IPS-18a (cell line): ENCODE measurements at regions not wholly inside any gene's neighbourhood (a gene's known extent, or its start where the extent isn't known, plus 50 kb on each side); places are given as distances from the start of the nearest gene placed in this dataset.

ENCODE experiments used
- H3K27ac ChIP-seq: one replicate; pipeline ENCODE4 v1.5.1; 2013; ENCODE audit warnings: low read length
- H3K27me3 ChIP-seq: one replicate; pipeline ENCODE4 v1.6.1; 2013; ENCODE audit warnings: mild to moderate bottlenecking, low read length; ENCODE audit not compliant: control insufficient read depth, insufficient read depth
- H3K36me3 ChIP-seq: one replicate; pipeline ENCODE4 v1.6.1; 2013; ENCODE audit warnings: low read depth, low read length; ENCODE audit not compliant: control insufficient read depth
- H3K4me1 ChIP-seq: one replicate; pipeline ENCODE4 v1.6.1; 2013; ENCODE audit warnings: low read depth, low read length; ENCODE audit not compliant: control insufficient read depth
- H3K4me3 ChIP-seq: one replicate; pipeline ENCODE4 v1.5.1; 2013; ENCODE audit warnings: low read length
- H3K9ac ChIP-seq: one replicate; pipeline ENCODE4 v1.6.1; 2013; ENCODE audit warnings: mild to moderate bottlenecking, low read length, moderate library complexity
- H3K9me3 ChIP-seq: one replicate; pipeline ENCODE4 v1.6.1; 2013; ENCODE audit warnings: low read depth, low read length; ENCODE audit not compliant: control insufficient read depth

GRCh38 chr5:174191850-174192655 is 146.5 kb downstream of the NSG2 start:
- H3K4me1 ChIP-seq = peaks cover 8% of the 10 kb centered on the region
- H3K4me3 ChIP-seq = no peak overlapping the region
- H3K27me3 ChIP-seq = no peaks in the 10 kb centered on the region
- H3K27ac ChIP-seq = no peak overlapping the region
- H3K9me3 ChIP-seq = no peaks in the 10 kb centered on the region
- H3K36me3 ChIP-seq = no peaks in the 10 kb centered on the region
- H3K9ac ChIP-seq = no peak overlapping the region

DNA sequence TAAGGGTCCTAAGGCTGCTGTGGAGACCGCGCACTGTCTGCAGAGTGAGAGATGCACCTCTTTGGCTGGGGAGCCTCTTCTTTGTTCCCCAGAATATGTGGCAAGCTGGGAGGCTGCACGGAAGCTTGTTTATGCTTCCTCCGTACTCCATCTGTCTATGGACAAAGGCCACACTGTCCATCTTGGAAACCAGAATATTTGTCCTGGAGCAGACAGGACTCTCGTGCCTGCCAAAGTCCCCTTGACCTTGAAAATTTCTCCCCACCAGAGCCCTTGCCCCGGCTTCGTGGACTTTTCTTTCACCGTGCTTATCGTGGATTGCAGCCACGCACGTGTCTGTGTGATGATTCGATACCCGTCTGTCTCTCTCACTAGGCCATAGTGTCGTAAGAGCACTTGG is 147.4 kb downstream of the NSG2 start:
- H3K27ac ChIP-seq = no peak overlapping the region
- no peak overlapping the region for H3K4me3 ChIP-seq
- H3K9ac ChIP-seq = no peak overlapping the region
- no peaks in the 10 kb centered on the region for H3K36me3 ChIP-seq
- peaks cover 8% of the 10 kb centered on the region for H3K4me1 ChIP-seq
- H3K27me3 ChIP-seq = no peaks in the 10 kb centered on the region
- no peaks in the 10 kb centered on the region for H3K9me3 ChIP-seq

- Histone ChIP-seq H3K9me3 (no peaks in the 10 kb centered on the region), H3K4me3 (no peak overlapping the region), H3K36me3 (no peaks in the 10 kb centered on the region), H3K27me3 (no peaks in the 10 kb centered on the region), H3K4me1 (peaks cover 8% of the 10 kb centered on the region), H3K9ac (no peak overlapping the region), H3K27ac (no peak overlapping the region)
Observed at GRCh38 chr5:174195517-174195916, 150.0 kb downstream of the NSG2 start.

DNA sequence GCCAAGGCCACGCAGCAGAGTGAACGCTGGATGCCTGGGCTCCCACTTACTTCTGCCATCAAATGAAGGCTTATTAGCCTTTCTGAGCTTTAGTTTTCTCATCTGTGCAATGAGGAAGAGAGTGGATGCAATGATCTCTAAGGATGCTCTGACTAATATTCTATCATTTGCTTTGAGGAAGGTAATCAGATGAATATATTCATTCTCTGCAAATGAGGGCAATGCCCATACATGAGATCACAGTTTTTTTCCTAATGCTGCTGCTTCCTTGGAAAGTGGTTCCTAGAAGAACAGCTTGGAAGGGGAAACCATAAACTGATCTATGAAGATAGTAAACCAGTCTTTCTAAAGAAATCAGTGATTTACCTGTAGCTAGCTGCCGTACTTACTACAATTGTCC is 152.4 kb downstream of the NSG2 start:
- Histone ChIP-seq H3K36me3 (no peaks in the 10 kb centered on the region), H3K9me3 (no peaks in the 10 kb centered on the region), H3K27me3 (no peaks in the 10 kb centered on the region), H3K9ac (no peak overlapping the region), H3K27ac (no peak overlapping the region), H3K4me1 (peaks cover 8% of the 10 kb centered on the region), H3K4me3 (no peak overlapping the region)

- no peak overlapping the region for H3K27ac ChIP-seq
- H3K4me3 ChIP-seq = no peak overlapping the region
- H3K27me3 ChIP-seq = no peaks in the 10 kb centered on the region
- peaks cover 8% of the 10 kb centered on the region for H3K4me1 ChIP-seq
- no peak overlapping the region for H3K9ac ChIP-seq
- no peaks in the 10 kb centered on the region for H3K36me3 ChIP-seq
- H3K9me3 ChIP-seq = no peaks in the 10 kb centered on the region
Observed at GRCh38 chr5:174198541-174198940, 153.0 kb downstream of the NSG2 start.

GRCh38 chr5:174202996-174203395 is 157.5 kb downstream of the NSG2 start:
- H3K27ac ChIP-seq = no peak overlapping the region
- peaks cover 18% of the 10 kb centered on the region for H3K4me1 ChIP-seq
- H3K36me3 ChIP-seq = no peaks in the 10 kb centered on the region
- H3K9me3 ChIP-seq = no peaks in the 10 kb centered on the region
- H3K27me3 ChIP-seq = no peaks in the 10 kb centered on the region
- H3K4me3 ChIP-seq = no peak overlapping the region
- H3K9ac ChIP-seq = no peak overlapping the region

DNA sequence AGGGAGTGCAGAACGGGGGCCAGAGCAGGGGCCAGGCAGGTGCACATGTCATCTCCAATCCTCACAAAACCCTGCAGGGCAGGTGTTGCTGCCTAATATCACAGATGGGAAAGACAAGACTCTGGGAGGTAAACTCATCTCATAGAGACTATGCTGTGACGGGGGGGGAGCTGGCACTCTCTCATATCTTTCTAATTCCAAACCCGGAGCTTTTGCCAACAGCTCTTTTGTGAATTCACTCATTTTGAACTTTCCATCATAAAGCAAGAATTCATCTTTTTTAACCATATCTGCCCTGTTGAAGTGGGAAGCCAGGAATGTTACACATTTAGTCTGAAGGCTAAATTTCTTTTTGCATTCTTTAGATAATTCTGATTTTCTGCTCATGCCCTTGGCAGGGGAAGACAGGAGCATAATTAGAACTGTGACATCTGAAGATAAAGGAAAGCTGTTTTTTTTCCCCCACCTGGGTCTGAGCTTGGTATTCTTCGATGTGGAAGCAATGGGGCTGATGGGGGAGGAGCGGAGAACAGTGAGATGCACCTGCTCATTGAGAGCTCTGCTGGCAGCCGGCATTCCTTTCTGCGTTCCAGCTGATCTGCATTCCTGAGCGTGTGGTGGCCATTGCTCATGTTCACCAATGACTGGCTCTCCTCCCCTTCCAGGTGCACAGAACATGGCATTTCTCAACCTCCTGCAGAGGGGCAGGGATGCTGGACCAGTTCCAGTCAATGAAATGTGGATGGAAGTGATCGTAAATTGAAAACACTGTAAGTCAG is 159.2 kb downstream of the NSG2 start:
- no peak overlapping the region for H3K9ac ChIP-seq
- H3K27ac ChIP-seq = no peak overlapping the region
- H3K36me3 ChIP-seq = no peaks in the 10 kb centered on the region
- H3K4me3 ChIP-seq = peak overlapping the region; percentile 34
- H3K27me3 ChIP-seq = no peaks in the 10 kb centered on the region
- peaks cover 18% of the 10 kb centered on the region for H3K4me1 ChIP-seq
- H3K9me3 ChIP-seq = no peaks in the 10 kb centered on the region

DNA sequence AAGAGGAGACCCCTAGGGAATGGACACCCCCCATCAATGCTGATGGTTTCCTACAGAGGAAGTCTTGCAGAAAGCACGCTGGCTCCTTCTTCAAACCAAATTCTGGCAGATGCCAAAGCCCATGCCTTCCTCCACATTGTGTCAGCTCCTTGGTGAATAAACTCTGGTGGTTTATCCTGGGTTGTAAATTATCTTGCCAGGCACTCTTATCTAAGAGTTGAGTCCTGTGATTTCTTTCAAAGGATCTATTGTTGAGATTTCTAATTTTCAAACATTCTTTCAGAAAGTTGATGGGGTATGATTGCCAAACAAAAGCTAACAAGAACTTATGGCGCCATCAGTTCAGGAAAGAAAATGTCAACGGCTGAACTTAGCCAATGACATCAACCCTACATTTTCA is 160.4 kb downstream of the NSG2 start:
- Histone ChIP-seq H3K9ac (no peak overlapping the region), H3K27me3 (no peaks in the 10 kb centered on the region), H3K4me3 (no peak overlapping the region), H3K27ac (no peak overlapping the region), H3K4me1 (peaks cover 18% of the 10 kb centered on the region), H3K9me3 (no peaks in the 10 kb centered on the region), H3K36me3 (no peaks in the 10 kb centered on the region)

DNA sequence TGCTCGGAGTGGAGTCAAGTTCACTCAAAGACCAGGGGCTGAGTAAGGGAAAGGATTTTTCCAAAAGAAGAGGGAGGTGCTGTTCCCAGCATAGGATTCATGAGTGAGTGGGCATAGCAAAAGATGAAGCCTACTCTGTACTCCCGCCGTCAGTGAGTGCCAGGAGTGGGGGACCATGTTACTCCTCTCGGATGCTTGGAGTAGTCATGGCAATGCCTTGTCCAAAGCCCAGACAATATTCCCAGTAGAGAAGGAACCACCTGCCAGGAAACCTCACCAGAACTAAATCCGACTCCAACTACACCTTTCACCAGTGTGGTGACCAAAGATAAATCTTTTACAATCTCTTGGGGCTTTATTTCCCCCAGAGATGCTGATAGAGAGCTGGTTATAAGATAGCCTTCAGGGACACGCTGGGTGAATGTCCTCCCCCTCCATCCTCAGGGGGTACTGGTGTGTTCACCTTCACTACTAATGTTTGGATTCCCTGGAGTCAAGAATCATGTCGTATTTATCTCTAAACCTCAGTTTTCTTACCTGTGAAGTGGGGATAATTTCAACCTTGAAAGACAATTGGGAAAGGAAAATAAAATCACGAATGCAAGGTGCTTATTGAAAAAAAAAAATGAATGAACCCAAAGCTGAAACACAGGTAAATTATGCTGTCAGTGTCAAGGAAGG is 165.2 kb downstream of the NSG2 start:
- Histone ChIP-seq H3K27me3 (no peaks in the 10 kb centered on the region), H3K4me3 (no peak overlapping the region), H3K27ac (no peak overlapping the region), H3K36me3 (no peaks in the 10 kb centered on the region), H3K9ac (no peak overlapping the region), H3K9me3 (no peaks in the 10 kb centered on the region), H3K4me1 (peaks cover 13% of the 10 kb centered on the region)

- Histone ChIP-seq H3K4me1 (peaks cover 12% of the 10 kb centered on the region), H3K36me3 (no peaks in the 10 kb centered on the region), H3K27me3 (no peaks in the 10 kb centered on the region), H3K27ac (no peak overlapping the region), H3K4me3 (no peak overlapping the region), H3K9me3 (no peaks in the 10 kb centered on the region), H3K9ac (no peak overlapping the region)
Observed at GRCh38 chr5:174211277-174211626, 165.7 kb downstream of the NSG2 start.

DNA sequence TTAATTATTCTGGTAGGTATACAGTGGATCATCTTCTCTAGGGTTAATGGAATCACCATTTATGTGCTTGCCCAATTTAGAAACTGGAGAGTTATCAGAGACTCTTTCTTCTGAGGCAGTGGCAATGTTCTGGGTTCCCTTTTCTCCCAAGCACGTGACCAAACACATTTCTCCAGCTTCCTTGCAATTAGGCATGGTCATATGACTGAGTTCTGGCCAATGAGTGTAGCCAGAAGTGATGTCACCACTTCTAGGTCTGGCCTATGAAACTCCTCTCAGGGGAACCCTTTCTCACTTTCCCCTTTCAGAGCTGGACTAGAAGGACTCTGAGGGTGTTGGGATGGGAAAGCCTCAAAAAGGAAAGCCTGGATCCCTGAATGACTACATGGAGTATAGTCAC is 172.0 kb downstream of the NSG2 start:
- H3K27me3 ChIP-seq = no peaks in the 10 kb centered on the region
- H3K9ac ChIP-seq = no peak overlapping the region
- no peaks in the 10 kb centered on the region for H3K4me1 ChIP-seq
- no peak overlapping the region for H3K27ac ChIP-seq
- H3K4me3 ChIP-seq = no peak overlapping the region
- no peaks in the 10 kb centered on the region for H3K36me3 ChIP-seq
- no peaks in the 10 kb centered on the region for H3K9me3 ChIP-seq
